T-helper 2 cell treated with Interferon-gamma antibody and Interleukin-4, amounts not matched to agents 5 μg/mL and 100 μg/mL, for 36 hours (primary cell): ENCODE measurements at regions not wholly inside any gene's neighbourhood (a gene's known extent, or its start where the extent isn't known, plus 50 kb on each side); places are given as distances from the start of the nearest gene placed in this dataset.

ENCODE experiments used
- DNase-seq: peaks from one replicate; pipeline ENCODE4 v3.0.0; 2021; ENCODE audit warnings: low spot score
- H3K27ac Mint-ChIP-seq: one replicate; pipeline ENCODE4 v1.8.0; 2021; ENCODE audit warnings: mild to moderate bottlenecking, mixed read lengths
- H3K27me3 Mint-ChIP-seq: one replicate; pipeline ENCODE4 v1.8.0; 2021; ENCODE audit warnings: low read depth, mixed read lengths
- H3K36me3 Mint-ChIP-seq: one replicate; pipeline ENCODE4 v1.8.0; 2021; ENCODE audit warnings: low read depth, mixed read lengths
- H3K4me1 Mint-ChIP-seq: one replicate; pipeline ENCODE4 v1.8.0; 2021; ENCODE audit warnings: low read depth, mixed read lengths
- H3K4me3 Mint-ChIP-seq: one replicate; pipeline ENCODE4 v1.8.0; 2022; ENCODE audit warnings: mild to moderate bottlenecking, moderate library complexity, mixed read lengths
- H3K9me3 Mint-ChIP-seq: one replicate; pipeline ENCODE4 v1.8.0; 2021; ENCODE audit warnings: mixed read lengths

DNA sequence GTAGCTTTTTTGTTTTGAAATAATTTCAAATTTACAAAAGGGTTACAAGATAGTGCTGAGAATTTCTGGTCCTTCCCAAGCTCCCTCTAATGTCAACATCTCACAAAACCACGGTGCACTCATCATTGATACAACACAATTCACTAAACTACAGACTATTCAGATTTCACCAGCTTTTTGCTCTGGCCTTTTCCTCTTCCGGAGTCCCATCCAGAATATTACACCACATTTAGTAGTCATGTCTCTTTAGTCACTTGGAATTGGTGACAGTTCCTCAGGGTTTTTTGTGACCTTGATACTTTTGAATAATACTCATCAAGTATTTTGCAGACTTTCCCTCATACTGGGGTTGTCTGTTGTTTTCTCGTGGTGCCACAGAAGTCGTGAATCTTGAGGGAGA lies 484.0 kb downstream of the GADD45G start:
- H3K27me3 Mint-ChIP-seq, result peaks cover 53% of the 10 kb centered on the region
- DNase-seq, result no peak
- H3K36me3 Mint-ChIP-seq, result no peaks in the 10 kb centered on the region
- no peak overlapping the region for H3K27ac Mint-ChIP-seq
- peaks cover 13% of the 10 kb centered on the region for H3K4me1 Mint-ChIP-seq
- H3K4me3 Mint-ChIP-seq, result no peak overlapping the region
- no peaks in the 10 kb centered on the region for H3K9me3 Mint-ChIP-seq

- Mint-ChIP-seq H3K9me3 (no peaks in the 10 kb centered on the region), H3K4me3 (no peak overlapping the region), H3K27ac (no peak overlapping the region), H3K27me3 (peaks cover 49% of the 10 kb centered on the region), H3K36me3 (no peaks in the 10 kb centered on the region), H3K4me1 (peaks cover 13% of the 10 kb centered on the region)
- no peak for DNase-seq
Observed at GRCh38 chr9:90090997-90091396, 486.2 kb downstream of the GADD45G start.

- Mint-ChIP-seq H3K4me1 (peaks cover 13% of the 10 kb centered on the region), H3K27me3 (peaks cover 49% of the 10 kb centered on the region), H3K4me3 (no peak overlapping the region), H3K36me3 (no peaks in the 10 kb centered on the region), H3K9me3 (no peaks in the 10 kb centered on the region), H3K27ac (no peak overlapping the region)
- no peak for DNase-seq
Observed at GRCh38 chr9:90092508-90092907, 487.7 kb downstream of the GADD45G start.

DNA sequence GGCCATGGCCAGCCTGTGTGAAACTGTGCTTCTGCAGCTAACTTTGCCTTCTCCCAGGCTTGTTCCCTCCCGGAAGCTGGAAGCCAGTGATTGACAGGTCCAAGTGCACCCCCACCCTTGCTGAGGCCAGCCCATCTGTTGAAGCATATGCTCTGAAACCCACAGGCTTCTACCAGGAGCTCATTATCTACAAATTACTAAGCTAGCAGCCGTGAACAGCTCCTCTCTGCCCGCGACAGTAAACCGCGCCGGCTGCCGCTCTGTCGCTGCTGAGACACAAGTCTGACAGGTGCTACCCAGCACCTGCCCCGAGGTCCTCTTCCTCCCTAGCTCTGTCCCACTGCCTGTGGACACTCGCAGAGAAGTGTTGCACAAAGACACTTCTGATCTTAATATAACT lies 490.9 kb downstream of the GADD45G start:
- Mint-ChIP-seq H3K9me3 (no peaks in the 10 kb centered on the region), H3K4me3 (no peak overlapping the region), H3K27ac (no peak overlapping the region), H3K36me3 (no peaks in the 10 kb centered on the region), H3K4me1 (peaks cover 13% of the 10 kb centered on the region), H3K27me3 (peaks cover 31% of the 10 kb centered on the region)
- no peak for DNase-seq

DNA sequence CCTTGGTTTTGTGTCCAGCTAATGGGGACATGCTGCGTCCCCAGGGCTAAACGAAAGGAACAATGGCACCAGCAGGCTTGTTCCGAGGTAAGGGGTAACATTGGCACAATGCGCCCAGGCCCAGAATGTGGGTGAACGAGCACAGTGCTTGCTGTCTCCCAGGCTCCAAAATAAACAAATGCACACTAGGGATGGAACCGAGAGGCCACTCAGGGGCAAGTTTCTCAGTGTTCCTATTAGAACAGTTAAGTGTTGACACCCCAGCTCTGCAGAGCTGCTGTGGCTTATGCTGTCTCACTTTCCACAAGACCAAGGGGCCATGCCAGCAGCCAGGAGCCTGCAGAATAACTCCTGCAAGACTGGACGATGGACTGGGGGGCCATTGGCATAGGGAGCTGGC lies 492.4 kb downstream of the GADD45G start:
- no peaks in the 10 kb centered on the region for H3K36me3 Mint-ChIP-seq
- H3K27me3 Mint-ChIP-seq, result peaks cover 19% of the 10 kb centered on the region
- DNase-seq, result no peak
- H3K9me3 Mint-ChIP-seq, result no peaks in the 10 kb centered on the region
- H3K4me1 Mint-ChIP-seq, result peaks cover 14% of the 10 kb centered on the region
- H3K4me3 Mint-ChIP-seq, result no peak overlapping the region
- no peak overlapping the region for H3K27ac Mint-ChIP-seq

DNA sequence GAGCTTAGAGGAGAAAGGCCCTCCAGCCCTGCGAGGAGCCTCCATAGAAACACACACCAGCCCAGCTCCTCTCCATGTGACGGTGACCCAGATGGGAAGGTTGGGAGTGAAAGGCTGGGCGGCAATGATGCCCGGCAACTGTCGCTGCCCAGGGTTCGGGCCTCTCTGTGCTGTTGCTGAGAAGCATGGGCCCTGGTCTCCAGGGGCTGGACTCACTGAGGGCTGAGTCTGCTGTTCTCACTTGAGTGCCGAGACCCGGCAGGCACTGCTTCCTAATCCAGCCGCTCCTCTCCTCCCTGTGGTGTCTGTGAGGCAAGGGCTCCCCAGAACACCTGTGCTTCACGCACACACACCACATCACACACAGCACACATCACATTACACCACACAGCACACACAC lies 493.6 kb downstream of the GADD45G start:
- H3K36me3 Mint-ChIP-seq, result no peaks in the 10 kb centered on the region

GRCh38 chr9:90099262-90099963 lies 494.6 kb downstream of the GADD45G start:
- H3K27ac Mint-ChIP-seq, result no peak overlapping the region
- no peaks in the 10 kb centered on the region for H3K36me3 Mint-ChIP-seq
- H3K4me1 Mint-ChIP-seq, result peaks cover 14% of the 10 kb centered on the region
- H3K4me3 Mint-ChIP-seq, result no peak overlapping the region
- no peak for DNase-seq
- peaks cover 7% of the 10 kb centered on the region for H3K27me3 Mint-ChIP-seq
- no peaks in the 10 kb centered on the region for H3K9me3 Mint-ChIP-seq

More for the DNA sequence above, 493.6 kb downstream of the GADD45G start:
- no peak overlapping the region for H3K4me3 Mint-ChIP-seq
- DNase-seq, result no peak
- H3K9me3 Mint-ChIP-seq, result no peaks in the 10 kb centered on the region
- peaks cover 9% of the 10 kb centered on the region for H3K4me1 Mint-ChIP-seq
- peaks cover 14% of the 10 kb centered on the region for H3K27me3 Mint-ChIP-seq
- H3K27ac Mint-ChIP-seq, result no peak overlapping the region

GRCh38 chr9:90100014-90100413 lies 495.2 kb downstream of the GADD45G start:
- peaks cover 7% of the 10 kb centered on the region for H3K27me3 Mint-ChIP-seq
- no peak for DNase-seq
- H3K4me1 Mint-ChIP-seq, result peaks cover 14% of the 10 kb centered on the region
- H3K9me3 Mint-ChIP-seq, result no peaks in the 10 kb centered on the region
- H3K4me3 Mint-ChIP-seq, result no peak overlapping the region
- H3K36me3 Mint-ChIP-seq, result no peaks in the 10 kb centered on the region
- no peak overlapping the region for H3K27ac Mint-ChIP-seq

- Mint-ChIP-seq H3K27me3 (peaks cover 3% of the 10 kb centered on the region), H3K27ac (no peak overlapping the region), H3K36me3 (no peaks in the 10 kb centered on the region), H3K9me3 (no peaks in the 10 kb centered on the region), H3K4me3 (no peak overlapping the region), H3K4me1 (peaks cover 14% of the 10 kb centered on the region)
- DNase-seq, result peak; percentile 77
Observed at GRCh38 chr9:90102292-90102901, 497.6 kb downstream of the GADD45G start.

DNA sequence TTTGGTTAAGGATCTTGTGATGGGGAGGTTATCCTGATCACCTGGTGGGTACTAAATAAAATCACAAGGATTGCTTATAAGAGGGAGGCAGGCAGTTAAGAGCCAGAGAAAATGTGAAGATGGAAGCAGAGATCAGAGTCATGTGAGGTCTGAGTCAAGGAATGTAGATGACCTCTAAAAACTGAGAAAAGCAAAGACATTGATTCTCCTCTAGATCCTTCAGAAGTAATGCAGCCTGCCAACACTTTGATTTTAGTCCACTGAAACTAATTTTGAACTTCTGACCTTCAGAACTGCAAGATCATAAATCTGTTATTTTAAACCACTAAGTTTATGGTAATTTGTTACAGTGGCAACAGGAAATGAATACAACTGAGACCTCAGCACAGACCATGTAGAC lies 499.0 kb downstream of the GADD45G start:
- Mint-ChIP-seq H3K4me3 (no peak overlapping the region), H3K9me3 (no peaks in the 10 kb centered on the region), H3K27me3 (peaks cover 5% of the 10 kb centered on the region), H3K36me3 (no peaks in the 10 kb centered on the region), H3K27ac (no peak overlapping the region), H3K4me1 (peaks cover 14% of the 10 kb centered on the region)
- DNase-seq, result no peak

DNA sequence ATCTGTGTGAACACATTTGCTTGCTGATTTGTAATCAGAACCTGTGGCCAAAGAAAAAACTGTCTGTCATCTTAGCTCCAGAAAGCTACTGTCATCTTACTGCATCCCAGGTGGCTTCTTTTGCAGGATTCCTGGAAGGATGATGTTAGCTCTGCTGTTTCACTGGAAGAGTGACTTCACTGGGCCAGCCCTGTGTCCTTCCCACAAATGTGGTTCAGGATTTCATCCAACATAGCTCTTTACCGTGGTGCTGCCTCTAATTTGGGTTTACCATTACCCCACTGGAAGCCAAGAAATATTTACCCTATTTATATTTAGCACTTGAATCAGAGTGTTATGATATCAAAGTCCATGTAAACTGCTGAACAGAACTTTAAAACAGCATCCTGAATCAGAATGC lies 501.0 kb downstream of the GADD45G start:
- no peaks in the 10 kb centered on the region for H3K9me3 Mint-ChIP-seq
- no peak for DNase-seq
- H3K4me3 Mint-ChIP-seq, result no peak overlapping the region
- H3K4me1 Mint-ChIP-seq, result peaks cover 14% of the 10 kb centered on the region
- no peak overlapping the region for H3K27ac Mint-ChIP-seq
- H3K36me3 Mint-ChIP-seq, result no peaks in the 10 kb centered on the region
- H3K27me3 Mint-ChIP-seq, result peaks cover 13% of the 10 kb centered on the region

- Mint-ChIP-seq H3K9me3 (no peaks in the 10 kb centered on the region), H3K4me3 (no peak overlapping the region), H3K27me3 (peaks cover 16% of the 10 kb centered on the region), H3K36me3 (no peaks in the 10 kb centered on the region), H3K27ac (no peak overlapping the region), H3K4me1 (peaks cover 10% of the 10 kb centered on the region)
- DNase-seq, result no peak
Observed at GRCh38 chr9:90107040-90107725, 502.4 kb downstream of the GADD45G start.

- H3K9me3 Mint-ChIP-seq, result no peaks in the 10 kb centered on the region
- peaks cover 17% of the 10 kb centered on the region for H3K27me3 Mint-ChIP-seq
- DNase-seq, result no peak
- no peak overlapping the region for H3K4me3 Mint-ChIP-seq
- H3K27ac Mint-ChIP-seq, result no peak overlapping the region
- peaks cover 7% of the 10 kb centered on the region for H3K4me1 Mint-ChIP-seq
- H3K36me3 Mint-ChIP-seq, result no peaks in the 10 kb centered on the region
Observed at GRCh38 chr9:90107726-90108655, 503.2 kb downstream of the GADD45G start.
